ENCODE measurements at regions not wholly inside any gene's neighbourhood (a gene's known extent, or its start where the extent isn't known, plus 50 kb on each side); places are given as distances from the start of the nearest gene placed in this dataset.

DNA sequence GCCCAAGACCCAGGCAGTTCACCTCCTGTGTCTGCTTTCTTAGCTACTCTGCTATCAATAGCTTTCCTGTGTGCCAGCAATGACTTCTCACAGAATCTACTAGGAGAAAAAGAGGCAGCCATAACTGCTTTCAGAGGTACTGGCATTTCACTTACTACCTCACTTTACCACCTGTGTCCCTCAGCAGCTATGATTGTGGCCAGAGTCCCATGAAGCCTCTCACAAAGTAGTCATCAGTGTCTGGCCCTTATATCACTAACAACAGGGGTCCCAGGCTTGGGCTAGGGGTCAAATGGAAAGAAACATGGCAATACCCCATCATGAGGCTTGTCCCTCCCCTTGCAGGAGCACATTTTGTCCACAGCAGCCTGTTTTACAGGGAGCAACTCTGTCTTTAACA is 62.7 kb upstream of the EPS8L3 start:
- DNase-seq: no peak

DNA sequence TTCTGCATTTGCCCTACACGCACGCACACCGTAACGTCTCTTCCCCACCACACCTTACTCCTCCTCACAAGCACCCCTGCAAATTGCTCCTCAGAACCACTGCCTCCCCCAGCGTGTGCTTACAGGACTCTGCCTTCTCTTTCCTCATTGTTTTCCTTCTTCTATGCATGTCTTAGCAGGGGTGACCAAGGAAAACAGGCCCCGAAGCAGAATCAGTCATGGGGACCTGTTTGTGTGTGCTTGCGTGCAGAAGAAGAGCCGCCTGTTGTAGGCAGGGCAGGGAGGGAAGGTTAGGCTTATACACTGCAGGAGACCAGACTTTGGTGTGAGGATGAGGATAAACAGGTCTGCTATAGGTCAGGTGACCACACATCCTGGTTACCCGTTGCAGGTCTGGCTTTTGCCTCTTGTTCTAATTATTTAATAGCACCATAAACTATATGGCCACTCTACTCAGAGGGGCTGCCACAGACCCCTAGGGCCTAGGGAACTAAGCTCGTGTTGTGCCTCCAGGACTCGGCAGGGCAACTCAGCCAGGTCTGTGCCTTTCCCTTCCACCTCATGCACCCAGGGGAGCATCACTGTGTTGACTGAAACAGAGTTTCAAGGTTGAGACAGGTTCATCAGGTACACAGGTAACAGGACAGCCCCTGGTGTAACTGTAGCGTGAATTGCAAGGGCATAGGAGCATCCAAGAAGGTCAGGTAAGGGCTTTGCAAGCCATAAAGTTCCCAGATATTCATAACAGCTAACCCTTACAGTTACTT is 60.8 kb upstream of the EPS8L3 start:
- DNase-seq: no peak

DNA sequence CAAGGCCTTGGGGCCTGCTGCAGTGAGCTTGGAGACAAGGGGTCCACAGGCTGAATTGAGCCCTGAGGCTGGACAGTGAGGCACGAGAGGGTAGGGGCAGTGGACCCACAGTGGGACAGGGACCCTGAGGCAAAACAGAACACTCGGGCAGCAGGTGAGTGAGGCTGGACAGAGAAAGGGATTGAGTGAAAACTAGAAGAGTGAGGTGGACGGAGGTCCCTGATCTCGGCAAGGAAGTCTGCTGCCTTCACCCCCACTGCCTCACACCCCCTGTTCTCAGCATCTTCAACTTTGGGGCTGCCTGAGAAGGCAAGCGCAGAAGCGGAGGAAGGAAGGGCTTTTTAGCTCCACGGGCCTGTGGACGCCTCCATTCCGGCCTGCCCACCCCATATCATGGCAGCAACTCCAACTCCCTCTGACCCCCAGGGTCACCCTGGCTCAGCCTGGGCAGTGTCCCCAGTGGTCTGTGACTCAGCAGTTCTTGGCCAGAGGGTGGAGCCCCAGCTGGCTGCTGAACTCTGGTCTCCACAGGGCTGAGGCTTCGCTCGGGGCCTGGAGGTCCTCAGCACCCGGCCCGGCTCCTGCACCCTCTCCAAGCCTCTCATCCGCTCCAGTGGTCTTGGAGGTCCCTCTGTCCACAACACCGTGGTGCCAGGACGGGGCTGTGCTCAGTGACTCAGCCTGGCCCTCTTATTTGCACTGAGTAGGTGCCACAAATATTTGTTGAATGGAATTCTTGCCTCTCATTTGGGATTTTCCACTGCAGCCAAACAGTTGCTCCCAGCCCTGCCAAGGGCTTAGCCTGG is 60.0 kb upstream of the EPS8L3 start:
- peak; percentile 28 for DNase-seq

DNA sequence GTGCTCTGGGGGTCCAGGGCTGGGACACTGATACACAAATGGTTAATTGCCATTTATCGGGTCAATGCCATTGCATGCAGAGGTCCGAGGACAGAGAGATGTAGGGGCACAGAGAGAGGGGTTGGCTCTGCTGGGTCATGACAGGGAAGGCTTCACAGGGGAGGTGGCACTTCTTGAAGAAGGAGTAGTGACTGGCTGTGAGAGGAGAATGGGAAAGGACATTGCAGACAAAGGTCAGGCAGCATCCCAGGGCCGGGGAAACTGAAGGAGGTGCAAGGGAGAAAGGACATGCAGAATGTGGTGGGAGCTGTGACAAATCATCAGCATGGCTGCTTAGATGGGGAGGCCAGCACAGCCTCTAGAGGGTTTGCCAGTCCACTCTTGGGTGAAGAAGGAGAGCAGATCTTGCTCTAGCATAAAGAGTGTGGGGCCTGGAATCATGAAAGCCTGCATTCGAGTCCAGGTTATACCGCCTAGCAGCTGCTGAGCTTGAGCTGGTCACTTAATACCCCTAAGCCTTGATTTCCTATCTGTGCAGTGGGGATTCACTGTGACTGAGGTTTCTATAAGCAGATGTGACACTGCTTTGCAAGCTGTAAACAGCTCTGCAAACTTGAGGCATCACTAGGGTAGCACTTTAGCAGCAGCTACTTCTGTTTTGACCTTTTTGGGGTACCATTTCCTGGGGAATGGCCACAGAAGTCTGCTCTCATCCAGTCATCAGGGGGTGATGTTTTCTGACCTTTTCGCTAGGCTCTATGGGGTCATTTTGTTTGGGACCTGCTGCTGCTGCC is 59.2 kb upstream of the EPS8L3 start:
- no peak for DNase-seq

DNA sequence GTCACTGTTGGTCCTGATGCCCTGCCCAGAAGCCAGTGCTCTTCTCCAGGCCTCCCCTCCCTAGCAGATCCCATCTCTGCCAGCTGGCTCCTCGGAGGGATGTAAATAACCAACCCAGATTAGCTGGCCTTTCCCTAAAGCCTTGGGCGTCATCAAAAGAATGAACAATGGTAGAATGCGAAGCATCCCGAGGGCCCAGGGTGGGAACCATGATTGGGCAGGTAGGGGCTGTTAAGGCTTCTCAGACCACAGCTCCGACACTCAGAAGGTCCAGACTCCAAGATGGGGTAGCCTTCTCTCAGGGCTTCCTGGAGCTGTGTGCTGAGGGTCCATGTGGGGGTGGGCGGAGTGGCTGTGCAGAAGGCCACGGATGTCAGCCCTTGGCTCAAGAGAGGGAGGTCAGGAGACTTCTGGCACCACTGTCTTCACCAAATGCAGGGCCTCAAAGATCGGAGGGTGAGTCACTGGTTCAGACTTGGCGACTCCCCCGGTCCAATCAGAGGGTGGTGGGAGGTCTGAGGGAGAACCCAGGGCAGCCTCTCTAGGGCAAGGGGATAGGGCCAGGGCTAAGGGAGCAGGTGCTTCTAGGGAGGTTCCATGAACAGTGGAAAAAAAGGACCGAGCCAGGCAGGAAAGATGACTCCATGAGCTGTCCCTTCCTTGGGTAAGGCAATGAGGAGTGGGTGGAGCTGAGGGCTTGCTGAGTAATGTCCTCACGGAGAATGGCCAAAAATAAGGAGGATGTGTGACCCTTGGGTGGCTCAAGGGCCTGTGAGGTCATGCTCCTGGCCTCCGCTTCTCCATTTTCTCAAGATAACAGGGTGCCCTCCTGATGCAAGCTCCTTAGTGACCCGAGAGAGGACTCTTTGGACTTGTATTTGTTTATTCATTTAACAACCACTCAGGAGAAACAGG is 58.4 kb upstream of the EPS8L3 start:
- no peak for DNase-seq

DNA sequence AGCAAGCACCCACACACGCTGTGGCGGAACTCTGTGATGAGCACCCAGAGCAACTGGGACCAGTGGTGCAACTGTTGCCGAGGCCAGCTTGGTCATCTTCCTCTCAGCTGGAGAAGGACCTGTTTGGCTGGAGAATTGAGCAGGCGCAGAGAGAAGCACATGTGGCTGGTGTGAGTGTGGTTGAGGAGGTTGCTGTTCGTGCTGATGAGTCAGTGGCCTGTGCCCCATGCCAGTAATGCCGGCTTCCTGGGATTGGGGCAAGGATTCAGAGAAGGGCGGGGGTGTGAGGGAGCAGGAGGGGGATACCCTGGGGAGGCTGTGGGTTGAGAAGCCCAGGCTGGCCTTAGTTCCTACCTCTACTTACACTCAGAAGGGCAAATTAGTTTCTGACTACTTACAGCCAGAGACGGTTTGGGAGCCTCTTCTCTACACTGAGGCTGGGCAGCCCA is 57.5 kb upstream of the EPS8L3 start:
- DNase-seq: peak; percentile 92

DNA sequence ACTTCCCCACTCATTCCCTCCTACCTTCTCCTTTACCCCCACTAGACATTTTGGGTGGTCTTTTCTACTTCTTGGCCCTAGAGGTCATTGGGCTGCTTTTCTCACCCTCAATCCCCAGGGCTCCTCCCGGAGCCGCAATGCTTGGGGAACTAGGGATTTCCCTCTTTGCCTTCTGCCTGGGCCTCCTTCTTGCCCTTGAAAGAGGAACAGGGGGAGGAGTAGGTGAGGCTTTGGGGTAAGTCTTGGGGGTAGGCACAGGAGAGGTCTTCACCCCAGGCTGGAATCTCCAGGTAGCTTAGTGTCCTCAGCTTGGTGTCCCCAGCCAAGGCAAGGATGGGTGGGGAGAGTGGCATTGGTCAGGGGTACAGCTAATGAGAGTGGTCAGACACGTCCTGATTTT is 56.2 kb upstream of the EPS8L3 start:
- DNase-seq: no peak

DNA sequence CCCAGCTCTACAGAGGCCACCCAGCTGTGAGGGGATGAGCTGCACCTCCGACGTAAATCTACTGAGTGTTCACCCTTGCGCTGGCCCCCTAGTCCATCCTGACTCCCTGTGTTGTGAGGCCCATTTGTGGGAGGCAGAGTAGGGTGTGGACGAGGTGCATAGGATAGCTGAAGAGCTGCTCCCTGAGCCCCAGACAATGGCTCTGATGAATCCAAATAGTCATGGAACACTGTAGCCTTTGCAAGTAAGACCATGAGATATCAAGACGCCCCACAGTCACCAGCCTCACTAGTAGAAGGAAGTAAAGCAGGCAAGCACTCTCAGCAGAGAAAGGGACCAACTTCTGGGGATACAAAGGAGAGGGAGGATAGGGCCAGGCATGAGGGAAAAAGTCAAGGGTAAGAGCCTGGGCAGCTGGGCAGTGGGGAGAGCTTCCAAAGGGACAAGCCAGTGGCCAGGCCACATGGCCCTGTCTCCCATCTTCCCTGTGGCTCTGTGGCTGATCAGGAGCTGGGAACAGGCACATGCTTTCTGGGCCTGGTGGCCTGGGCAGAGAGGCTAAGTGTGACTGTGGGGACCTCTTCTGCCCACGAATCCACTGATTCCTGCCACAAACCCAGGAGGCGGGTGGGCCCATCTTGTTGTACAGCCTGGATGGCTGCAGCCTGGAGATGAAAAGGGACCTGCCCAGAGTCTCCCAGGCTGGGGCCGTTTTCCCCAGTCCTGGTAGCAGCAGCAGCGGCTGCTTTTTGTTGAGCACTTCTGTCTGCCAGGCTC is 55.5 kb upstream of the EPS8L3 start:
- no peak for DNase-seq

DNA sequence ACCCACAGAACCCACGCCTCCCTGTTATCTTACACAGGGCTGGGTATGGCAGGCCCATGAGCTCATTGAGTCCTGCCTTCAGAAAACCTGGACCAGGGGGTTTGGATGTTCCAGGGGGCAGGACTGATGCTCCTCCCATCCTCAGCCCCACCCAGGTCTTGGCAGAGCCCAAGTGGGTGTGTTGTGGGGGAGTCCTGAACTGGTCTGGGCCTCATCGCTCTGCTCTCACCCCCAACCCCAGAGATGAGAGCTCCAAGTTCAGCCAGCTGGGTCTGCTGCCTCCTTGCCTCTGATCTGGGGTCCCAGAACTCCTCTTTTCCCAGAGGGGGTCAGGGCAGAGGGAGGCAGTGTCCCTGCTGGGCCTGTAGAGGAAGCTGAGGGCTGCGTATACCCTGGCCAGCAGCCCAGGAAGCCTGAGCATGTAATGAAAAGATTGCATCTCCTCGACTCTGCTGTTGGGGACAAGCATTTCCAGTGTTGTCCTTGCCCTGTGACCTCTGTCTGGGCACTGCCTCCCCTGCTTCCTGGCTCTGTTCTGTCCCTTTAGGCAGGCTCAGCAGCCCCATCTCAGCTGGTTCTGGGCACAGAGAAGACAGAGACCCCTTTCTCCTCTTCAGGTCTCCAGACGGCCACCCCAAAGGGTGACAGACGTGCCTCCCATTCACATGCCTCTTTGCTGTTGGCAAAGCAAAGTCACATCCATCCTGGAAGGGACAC is 54.7 kb upstream of the EPS8L3 start:
- no peak for DNase-seq

DNA sequence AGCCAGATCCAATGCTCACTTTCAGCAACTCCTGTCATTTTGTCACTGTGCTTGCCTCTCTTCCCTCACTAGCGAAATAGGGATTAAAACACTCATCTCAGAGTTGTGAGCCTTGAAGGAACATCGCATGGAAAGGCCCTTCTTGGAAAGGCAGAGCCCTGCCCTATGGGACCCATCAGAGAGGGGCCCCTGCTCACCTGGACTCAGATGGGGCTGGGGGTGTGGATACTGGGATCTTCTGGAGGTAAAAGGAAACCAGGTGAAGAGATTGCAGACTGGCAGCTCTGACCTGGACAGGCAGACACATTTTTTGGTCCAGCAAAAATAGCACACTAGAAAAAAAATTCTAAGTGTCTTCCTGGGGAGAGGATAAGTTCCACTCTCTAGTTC is 54.2 kb upstream of the EPS8L3 start:
- no peak for DNase-seq

DNA sequence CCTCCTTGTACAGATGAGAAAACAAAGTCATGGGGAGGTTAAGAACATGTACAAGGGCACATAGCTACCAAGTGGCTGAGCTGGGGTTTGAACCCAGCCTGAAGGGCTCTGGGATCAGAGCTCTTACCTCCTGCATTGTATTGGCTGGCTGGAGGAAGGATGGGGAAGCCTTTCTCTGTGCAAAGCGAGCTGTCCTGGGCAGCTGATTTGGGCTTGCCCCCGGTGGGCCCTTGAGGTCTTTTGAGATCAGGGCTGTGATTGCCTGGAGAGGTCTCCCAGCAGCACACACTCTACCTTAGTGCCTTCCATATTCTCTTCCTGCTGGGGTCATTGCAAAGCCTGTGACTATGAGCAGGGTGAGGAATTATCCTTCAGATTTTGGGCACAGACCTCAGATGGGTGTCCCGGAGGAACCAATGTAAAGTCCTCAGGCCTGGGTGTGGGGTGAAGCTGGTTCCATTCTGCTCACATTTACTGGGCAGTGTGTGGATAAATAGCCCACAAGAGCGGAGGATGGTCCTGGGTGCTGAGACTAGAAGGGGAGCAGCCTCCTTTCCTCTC is 53.3 kb upstream of the EPS8L3 start:
- DNase-seq: no peak

DNA sequence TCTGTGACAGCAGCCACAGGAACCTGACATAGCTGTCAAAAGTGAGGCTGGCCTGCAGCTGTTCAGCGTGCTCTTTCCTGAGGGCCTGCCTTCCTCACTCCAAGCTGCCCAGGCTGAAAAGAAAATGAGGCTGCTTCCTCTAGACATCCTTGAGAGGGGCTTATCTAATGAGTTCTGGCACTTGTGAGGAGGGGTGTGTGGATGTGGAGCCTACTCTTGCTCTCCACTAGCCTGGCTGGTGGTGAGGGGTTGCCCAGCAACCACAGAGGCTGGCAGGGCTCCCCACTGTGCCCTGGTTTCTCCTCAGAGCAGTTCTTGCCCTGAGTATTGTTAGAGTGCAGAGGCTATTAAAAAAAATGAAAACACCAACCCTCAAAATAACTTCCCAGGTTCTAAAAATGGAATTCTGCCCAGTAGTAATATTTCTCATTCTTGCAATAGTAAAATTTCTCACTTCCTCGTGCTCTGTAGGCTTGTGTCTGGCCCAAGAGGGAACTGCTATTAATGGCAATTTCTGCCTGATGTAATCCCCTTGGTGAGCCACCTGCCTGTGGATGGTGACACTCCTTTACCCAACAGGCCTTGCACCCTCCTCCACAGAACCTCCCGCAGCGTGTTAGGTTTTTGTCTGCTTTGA is 52.6 kb upstream of the EPS8L3 start:
- peak; percentile 81 for DNase-seq

DNA sequence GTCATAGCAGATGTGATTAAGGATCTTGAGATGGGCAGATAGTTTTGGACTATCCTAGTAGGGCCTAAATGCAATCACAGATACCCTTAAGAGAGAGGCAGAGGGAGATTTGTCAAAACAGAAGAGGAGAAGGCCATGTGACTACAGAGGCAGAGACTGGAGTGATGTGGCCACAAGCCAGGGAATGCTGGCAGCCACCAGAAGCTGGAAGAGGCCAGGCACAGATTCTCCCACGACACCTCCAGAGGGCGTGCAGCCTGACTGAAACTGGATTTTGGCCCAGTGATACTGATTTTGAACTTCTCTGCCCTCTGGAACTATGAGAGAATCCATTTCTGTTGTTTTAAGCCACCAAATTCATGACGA is 52.1 kb upstream of the EPS8L3 start:
- DNase-seq: peak; percentile 45

DNA sequence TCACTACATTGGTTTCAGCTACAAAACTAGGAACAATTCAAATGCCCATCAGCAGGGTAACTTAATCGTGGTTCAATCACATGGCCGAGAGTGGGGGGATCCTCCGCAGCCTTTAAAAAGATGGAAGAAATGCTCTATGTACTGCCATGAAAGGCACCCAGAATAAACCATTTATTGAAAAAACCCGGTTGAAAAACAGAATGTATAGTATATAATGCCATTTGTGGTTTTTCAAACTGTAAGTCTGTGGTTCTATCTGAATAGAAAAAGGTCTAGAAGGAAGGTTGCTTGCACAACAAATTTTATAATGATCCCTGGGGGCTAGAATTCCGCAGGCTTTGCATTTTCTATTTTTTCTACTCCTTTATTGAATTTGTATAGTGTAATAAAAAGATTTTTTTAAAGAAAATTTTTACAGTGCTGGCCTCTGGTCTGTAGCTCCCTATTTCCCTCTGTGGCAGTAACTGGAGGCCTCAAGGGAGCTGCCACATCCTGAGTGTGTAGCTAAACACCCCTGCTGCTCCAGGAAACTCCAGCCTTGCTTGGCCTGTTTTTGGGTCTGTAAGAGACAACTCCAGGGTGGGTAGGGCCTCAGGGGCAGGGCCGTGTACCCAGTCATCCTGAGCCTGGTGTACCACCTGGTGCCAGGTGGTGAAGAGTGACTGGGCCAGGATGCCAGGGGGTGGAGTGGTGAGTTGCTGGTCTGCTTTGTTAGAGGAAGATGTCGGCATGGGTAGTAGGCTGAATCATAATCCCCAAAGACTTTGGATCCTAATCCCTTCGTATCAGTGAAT is 51.5 kb upstream of the EPS8L3 start:
- peak; percentile 44 for DNase-seq

DNA sequence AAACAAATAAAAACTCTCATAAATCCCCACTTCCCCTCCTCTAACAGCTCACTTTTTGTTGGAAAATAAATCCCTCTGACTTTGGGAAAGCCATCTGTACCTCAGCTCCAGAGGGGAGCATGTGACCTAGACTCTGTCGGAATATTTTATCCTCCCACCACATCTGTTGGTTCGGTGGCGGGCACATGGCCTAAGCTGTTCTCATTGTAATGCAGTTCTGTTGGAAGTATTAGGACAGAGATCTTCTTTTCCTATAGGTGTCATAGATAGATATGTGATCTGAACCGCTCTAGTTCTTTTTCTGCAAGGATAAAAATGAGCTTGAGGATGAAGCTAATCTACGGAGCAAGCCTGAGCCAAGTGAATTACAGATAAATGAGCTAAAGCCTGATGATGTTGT is 50.5 kb upstream of the EPS8L3 start:
- DNase-seq: no peak
